KG1 (cell line): ENCODE measurements at regions not wholly inside any gene's neighbourhood (a gene's known extent, or its start where the extent isn't known, plus 50 kb on each side); places are given as distances from the start of the nearest gene placed in this dataset.
"Not testable (repeated sequence)": the region's sequence is repeated elsewhere in the genome, so short reads cannot be mapped to it uniquely, and the experiment has no call there.

Source experiments
- DNase-seq: peaks from one replicate; lab custom pipeline; 2025; lab: John Stamatoyannopoulos, UW

DNA sequence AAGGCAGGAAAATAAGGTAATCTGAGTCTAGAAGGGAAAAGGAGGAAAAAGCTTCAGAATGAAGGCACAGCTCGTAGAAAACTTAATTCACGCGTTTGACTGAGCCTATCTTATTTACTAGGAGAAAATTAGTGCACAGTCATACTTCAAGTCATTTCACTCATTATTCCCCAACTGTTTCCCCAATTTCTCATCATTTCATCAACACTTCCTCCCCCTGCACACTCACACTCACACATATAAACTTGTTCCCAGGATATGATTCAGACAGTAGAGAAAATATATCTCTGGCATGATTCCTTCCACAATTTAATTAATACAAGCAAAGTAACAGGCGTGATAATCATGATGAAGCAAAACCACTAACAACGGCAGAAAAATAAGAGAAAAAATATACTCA is 94.5 kb upstream of the F13A1 start:
- DNase-seq = no peak

DNA sequence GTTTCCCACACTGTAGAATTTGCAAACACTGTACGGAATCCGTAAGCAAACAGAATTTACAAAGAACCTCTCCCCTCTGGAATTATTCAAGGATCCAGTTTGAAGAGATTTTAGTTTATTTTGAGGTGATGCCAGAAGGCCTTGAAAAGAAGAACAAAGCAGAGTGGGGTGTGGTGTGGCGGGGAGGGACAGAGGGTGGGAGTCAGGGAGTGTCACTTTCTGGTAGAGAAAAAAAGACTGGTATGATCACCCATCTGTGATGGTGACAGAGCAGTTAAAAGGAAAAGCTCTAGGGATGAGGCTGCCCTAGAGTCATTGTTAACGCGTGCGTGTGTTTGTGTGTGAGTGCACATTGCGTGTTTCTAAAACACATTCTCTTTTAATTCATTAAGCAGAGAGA is 97.0 kb upstream of the F13A1 start:
- DNase-seq = no peak

DNA sequence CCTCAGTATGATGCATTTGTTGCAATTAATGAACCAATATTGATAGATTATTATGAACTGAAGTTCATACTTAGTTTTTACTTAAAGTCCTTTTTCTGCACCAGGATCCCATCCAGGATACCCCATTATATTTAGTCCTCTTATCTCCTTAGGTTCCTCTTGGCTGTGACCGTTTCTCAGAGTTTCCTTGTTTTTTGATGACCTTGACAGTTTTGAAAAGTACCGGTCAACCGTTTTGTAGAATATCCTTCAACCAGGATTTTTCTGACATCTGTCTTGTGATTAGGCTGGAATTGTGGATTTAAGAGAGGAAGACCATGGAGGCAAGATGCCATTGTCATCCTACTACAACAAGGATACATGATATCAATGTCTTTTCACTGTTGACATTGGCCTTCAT is 98.0 kb upstream of the F13A1 start:
- no peak for DNase-seq

DNA sequence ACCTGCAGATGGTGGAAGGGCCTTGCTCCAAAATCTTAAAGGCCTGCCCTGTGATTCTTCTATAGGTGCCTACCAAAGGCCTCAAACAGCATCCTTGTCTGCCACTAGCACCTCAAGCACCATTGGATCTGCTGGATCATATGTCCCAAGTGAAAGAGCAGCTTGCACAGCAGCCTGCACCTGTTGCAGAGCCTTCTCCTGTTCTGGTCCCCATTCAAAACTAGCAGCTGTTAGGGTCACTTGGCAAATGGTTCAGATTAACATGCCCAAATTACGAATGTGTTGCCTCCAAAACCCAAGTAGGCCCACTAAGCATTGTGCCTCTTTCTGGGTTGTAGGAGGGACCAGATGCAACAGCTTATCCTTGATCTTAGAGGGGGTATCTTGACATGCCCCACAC is 99.6 kb upstream of the F13A1 start:
- no peak for DNase-seq

DNA sequence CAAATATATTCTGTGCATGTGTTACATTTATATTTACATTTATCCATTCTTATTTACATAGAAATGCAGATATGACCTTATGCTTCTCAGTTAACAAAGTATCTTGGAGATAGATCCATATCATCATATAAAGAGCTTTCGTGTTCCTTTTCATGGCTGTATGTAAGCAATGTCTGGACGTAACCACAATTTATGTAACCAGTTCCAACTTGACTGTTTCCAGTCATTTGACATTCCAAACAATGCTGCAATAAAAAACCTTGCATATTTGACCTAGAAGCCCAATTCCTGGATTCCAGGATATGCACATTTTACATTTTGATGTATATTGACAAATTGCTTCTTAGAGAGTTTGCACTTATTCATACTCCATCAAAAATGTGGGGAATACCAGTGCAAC is 113.7 kb upstream of the F13A1 start:
- DNase-seq = no peak

DNA sequence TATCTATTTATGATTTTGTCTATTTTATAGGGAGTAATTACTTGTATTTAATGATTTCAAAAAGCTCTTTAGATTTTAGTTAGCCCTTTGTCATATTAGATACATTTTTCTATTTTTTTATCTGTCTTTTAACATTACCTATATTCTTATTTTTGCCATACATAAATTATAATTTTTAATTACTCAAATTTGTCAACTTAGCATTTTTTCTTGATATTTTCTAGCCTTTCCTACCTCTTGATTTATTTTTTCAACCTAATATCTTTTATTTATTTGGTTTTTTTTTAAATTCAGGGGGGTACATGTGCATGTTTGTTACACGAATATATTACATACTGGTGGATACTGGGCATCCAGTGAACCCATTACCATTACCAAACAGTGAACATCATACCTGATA is 114.3 kb upstream of the F13A1 start:
- no peak for DNase-seq

DNA sequence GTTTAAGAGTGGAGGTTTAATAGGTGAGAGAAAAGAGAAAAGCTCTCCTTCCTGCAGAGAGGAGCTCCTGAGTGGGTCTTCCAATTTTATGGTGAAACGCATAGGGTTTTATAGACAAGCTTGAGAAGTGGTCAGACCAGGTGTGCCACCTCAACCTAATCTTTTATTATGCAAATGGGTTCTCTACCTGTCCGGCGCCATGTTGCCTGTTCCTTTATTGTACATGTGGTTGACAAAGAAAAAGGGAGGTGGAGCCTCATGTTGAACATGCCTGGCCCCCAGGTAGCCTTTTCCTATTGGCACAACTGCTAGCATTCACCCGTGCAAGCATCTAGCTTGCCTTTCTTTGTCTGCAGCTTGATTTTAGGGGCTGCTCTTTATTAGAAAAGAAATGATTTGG is 115.9 kb upstream of the F13A1 start:
- DNase-seq = no peak

DNA sequence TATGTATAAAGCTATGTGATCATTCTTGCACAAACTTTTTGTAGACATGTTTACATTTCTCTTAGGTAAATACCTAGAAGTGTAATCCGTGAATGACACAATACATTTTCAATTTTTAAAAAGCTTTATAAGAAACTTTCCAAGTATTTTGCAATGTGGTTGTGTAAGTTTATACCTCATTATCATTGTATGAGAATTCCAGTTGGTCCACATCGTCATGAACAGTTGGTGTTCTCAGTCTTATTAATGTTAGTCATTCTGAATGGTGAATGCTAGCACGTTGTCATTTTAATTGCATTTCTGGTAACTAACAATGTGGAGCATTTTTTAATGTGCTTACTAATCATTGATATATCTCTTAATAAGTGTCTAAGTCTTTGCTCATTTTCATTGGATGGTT is 116.5 kb upstream of the F13A1 start:
- DNase-seq = no peak

DNA sequence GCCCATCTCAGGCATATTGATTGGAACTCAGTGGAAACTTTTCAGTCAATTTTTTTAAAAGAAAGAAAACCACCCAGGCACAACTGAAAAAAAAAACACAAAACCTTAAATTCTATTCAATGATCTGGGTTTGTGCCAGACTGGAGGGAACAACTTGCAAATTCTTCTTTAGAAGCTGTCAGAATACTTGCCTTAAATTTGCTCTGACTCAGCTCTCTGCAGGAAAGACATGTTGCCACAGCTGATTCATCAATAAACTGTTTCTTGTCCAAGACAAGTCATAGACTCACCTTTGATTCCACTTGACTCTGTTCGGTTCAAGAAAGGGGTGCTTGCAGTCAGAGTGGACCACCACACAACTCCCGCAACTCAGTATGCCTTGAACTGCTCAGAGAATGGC is 117.8 kb upstream of the F13A1 start:
- no peak for DNase-seq

DNA sequence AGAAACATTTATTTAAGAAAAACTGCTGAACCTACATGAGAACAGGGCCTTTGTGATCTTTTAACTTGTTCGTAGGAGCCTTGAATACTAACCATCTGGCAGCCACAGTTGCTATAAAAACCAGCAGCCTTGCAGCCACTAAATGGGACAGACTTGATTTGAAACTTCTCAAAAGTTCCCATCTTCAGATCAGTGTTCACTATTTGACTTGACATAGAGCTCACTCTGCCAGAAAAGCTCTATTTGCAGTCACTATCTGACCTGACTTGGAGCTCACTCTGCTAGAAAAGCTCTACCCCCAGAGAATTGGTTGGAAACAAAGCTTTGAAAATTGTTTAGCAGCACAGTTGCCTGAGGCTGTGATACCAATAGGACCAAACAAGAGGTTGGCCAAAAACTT is 119.3 kb upstream of the F13A1 start:
- DNase-seq = no peak

DNA sequence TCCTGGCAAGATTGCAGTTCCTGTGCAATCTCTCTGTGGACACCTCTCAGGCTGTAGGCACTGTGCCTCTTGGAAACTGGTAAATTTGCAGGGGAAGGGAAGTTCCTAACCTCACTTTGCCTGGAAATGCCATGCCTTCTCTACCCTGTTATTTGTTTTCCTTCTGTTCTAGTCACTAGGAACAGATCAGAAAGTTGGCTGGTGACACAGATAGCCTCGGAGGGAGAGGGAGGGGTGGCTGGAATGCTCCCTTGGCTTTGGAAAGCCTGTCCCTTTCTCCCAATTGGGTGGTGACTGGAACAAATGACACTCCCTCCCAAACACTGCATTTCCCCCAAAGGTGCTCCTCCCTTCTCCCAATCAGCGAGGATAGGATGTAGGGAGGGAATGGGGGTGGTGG is 131.5 kb upstream of the F13A1 start:
- no peak for DNase-seq

DNA sequence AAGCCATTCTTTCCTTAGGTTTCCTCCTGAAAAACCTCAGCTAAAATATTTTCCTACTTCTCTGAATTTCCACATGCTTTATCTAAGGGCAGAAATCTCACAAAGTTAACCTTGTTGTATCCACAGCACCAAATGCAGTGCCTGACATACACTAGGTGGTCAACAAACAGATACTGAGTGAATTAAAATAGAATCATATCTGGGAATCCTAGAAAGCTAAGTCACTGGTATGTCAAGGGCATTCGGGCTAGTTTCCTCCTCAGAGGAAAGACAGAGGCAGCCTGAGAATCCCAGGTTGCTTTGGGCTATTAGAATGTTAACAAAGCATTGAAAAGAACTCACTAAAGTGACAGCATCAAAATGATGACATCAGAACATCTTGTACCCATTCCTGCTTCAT is 132.7 kb upstream of the F13A1 start:
- no peak for DNase-seq

DNA sequence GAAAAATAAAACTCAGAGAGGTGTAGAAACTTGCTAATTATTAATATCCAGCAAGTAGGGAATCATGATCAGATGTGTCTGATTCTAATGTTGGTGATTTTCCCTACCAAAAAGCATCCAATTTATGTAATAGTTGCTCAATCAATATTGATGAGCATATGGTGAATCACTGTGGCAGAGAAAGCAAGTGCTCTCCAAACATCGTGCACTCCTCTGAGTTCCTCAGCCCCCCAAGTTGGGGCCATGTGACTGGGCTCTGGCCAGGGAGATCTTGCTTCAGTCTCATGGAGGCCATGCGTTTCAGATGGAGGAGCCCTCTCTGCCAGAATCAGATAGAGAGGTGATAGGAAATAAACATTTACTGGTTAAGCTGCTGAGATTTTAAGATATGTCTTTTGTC is 133.2 kb upstream of the LY86 start:
- DNase-seq = no peak

DNA sequence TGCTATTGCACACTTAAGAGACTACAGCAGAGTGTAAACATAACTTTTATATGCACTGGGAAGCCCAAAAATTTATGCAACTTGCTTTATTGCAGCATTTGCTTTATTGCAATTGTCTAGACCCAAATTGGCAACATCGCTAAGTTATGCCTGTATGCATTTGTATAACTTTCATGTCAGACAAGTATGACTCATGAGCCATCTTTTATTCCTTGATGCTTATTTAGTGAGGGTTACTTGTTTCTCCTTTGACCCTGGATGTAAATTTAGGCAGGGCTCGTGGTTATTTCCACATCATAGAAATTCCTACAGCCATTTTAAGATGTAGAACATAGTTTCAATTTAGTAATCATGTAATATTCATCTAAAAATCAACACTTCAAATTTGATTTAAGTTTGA is 130.3 kb upstream of the LY86 start:
- DNase-seq = no peak

DNA sequence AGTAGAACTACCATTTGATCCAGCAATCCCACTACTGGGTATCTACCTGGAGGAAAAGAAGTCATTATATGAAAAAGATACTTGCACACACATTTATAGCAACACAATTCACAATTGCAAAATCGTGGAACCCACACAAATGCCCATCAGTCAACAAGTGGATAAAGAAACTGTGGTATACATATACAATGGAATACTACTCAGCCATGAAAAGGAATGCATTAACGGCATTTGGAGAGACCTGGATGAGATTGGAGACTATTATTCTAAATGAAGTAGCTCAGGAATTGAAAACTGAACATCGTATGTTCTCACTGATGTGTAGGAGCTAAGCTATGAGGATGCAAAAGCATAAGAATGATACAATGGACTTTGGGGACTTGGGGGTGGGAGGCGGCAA is 128.6 kb upstream of the LY86 start:
- DNase-seq = not testable (repeated sequence)

DNA sequence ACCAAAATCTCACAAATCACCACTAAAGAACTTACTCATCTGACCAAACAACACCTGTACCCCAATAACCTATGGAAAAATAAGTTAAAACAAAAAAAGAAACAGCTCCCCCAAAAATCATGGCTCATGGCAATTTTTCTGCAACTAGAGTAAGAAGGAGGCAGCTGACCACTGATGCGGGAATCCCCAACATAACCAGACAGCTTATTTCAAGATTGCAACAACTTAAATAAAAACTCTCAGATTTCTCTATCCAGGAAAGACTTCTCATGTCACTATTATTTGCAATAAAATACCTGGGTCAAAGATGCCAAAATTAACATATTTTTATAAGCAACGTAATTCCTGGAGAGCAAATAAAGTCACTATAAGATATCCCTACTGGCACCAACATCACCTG is 128.1 kb upstream of the LY86 start:
- no peak for DNase-seq

DNA sequence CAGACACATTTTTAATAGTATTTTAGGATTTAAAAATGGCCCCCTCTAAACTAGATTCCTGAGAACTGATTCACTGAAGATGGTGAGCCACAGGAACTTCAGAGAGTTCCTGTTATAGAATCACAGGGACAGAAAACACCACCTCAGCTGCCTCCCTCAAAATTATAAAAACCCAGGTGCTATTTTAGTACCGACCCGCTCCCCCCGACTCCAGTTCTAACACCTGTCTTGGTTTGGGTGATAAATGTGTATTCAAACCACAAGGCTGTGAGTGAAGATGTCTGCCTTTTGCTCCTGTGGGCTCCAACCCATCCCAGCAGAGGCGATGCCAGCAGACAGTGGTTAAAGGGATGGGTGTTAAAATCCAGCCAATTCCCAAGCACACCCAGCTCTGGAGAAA is 127.4 kb upstream of the LY86 start:
- no peak for DNase-seq

DNA sequence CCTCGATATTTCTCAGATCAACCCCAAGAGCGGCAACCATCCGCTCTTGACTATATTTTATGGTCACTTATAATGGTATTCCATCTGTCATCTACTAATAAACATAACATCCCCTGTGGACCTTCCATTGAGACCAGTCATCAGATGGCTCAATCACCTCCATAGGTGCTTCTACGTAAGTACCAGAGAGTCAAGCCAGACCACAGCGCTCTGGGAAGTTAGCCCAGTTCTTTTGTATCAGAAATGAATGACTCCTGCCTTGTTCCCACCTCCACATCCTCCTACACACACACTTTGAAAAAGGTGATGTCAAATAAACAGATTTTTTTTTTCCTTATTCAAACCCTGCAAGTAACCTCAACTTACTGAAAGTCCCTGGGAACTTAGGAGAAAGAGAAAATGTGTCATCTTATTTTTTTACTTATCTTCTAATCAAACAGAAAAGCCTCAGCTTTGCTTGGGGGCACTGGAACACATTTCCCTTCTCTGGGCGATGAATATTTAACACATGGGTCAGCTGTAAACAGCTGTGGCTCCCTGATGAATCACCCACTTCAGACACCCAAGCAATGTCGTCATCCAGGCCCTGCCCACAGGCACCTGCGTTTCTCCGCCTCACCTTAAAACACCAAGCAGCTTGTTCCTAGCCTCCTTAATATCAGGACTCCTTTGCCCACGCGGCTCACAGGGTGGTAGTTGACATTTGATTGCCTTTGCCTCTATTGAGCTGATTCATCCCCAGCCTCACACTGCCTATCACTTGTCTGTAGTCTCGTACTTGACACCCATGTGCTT is 121.4 kb upstream of the LY86 start:
- DNase-seq = no peak

DNA sequence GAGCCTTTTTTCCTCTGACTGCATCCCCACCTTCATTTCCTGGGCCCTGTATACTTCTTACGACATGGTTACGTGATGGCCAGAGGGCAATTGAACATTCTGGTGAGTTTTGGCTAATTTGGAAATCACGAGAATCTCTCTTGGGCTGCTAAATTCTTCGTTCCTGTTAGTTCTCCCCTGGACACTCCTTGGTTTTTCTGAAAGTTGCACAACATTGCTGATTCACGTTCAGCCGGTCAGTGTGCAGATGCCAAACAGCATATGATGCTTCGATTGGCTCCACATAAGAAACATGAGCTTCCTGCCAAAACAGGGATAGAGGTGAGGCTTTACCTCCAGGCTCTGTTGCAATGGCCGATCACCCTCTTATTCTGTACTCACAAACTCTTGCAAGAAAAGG is 119.4 kb upstream of the LY86 start:
- DNase-seq = no peak

DNA sequence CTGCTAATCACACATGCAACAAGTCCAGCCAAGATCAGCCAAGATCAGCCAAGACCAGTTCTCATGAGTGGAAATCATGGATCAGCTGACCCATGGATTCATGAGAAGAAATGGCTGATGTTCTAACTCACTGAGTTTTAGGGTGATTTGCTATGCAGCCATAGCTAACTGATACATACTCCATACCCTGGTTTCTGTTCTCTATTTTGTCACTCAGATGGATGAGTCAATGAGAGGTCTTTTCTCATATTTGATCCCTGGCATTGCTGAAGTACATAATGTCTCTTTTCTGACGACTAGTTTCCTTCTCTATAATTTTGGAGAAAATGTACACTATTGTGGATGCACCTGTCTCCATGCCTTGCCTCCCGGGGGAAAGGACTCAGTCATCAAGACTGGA is 118.4 kb upstream of the LY86 start:
- DNase-seq = no peak

DNA sequence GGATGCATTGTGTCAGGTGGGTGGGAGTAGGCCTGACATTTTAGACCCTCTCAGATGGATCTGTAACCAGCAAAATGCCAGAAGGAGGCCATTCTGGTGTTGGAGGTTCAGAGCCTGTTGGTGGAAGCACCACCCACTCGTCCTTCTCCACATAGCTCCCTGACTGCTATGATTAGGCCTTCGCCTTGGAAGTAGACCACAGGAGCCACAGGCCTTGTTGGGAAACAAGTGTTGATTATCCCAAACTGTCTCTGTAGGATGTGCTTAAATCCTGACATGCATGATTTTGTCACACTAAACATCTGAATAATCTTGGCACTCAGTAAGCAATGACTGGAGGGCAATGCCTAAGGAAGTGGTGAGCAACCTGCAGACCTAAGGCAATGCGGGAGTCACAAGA is 117.2 kb upstream of the LY86 start:
- DNase-seq = no peak

DNA sequence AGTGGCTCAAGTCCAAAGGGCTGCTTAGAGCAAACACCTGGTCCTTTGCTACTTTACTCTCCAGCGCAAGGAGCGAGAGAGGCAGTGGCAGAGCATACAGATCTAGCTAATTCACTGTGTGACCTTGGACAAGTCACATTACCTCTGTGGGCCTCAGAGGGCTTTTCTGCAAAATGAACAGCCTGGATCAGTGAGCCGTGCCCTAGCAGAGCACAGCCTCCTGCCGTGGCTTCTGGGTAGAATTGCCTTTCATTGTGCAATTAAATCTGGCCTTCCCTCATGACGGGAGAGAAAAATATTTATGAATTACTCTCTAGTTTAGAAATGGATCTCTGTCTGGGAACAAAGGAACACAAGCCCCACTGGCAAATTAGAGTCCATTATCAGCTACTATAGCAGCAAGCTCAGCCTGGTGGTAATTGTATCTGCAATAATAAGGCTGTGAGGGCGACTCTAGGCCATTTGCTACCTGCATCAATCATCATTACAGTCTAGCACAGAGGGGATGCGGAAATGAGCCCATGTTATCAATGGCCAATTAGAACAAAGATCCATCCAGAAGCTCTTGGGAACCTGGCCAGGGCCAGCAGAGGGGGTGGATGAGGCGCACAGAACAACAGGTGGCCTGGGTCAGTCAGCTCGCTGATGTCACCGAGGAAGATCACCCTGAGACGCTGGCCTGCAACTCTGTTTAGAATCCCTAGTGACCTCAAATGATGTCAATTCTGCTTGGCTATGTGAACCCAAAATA is 114.2 kb upstream of the LY86 start:
- DNase-seq = no peak

DNA sequence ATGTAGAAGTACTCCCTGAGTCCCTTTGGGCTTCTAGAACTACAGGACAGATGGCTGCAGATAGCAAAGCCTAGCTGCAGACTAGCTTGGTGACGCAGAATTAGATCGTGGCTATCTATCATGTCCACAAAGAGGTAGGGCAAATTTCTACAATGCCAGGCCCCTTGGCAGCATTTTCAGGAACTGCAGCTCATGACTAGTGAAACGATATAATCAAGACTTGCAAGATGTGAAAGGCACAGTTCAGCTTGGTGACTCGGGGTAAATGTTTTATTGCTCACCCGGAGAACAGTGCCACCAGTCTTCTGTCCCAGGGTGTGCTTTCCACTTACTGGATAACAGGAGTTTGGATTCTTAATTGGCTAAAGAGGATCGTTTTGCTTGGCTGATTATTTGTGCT is 108.7 kb upstream of the LY86 start:
- DNase-seq = no peak

DNA sequence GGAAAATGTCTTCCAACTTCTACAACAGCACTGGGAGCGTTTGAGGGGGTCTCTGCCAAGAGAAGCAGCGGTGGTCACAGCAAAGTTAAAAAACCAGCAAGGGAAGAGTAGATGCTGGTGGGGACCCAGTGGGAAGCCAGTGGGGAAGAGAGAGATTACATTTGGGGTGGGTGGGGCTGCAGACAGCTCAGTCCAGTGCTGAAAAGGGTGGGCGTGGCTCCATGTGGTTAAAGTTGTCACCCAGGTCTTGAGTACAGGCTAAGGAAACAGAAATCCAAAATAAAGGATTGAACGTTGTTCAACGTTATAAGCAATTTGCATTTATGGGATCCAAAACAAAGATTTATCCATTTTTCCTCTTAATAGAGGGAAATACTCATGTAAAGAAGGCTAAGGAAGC is 106.3 kb upstream of the LY86 start:
- DNase-seq = no peak
